Osteoblast (primary cell): ENCODE measurements at regions not wholly inside any gene's neighbourhood (a gene's known extent, or its start where the extent isn't known, plus 50 kb on each side); places are given as distances from the start of the nearest gene placed in this dataset.

Experiments
- DNase-seq: peaks from one replicate; pipeline ENCODE4 v3.0.0; 2011; ENCODE audit warnings: low spot score, mixed read lengths; ENCODE audit not compliant: insufficient read length; ENCODE audit errors: missing footprints
- H2AFZ ChIP-seq: 2 replicates; pipeline ENCODE4 v1.6.0; 2011; ENCODE audit warnings: mild to moderate bottlenecking, low read length
- H3K27ac ChIP-seq: 2 replicates; pipeline ENCODE4 v1.5.1; 2011; ENCODE audit warnings: mild to moderate bottlenecking, low read depth, low read length, moderate library complexity
- H3K27me3 ChIP-seq: 2 replicates; pipeline ENCODE4 v1.6.0; 2012; ENCODE audit warnings: mild to moderate bottlenecking, control low read depth, inconsistent platforms, low read length, moderate library complexity; ENCODE audit not compliant: insufficient read depth
- H3K36me3 ChIP-seq: 2 replicates; pipeline ENCODE4 v1.5.1; 2011; ENCODE audit warnings: mild to moderate bottlenecking, low read length, control low read depth, moderate library complexity; ENCODE audit not compliant: insufficient read depth
- H3K4me1 ChIP-seq: 2 replicates; pipeline ENCODE4 v1.5.1; 2011; ENCODE audit warnings: mild to moderate bottlenecking, low read length, control low read depth, moderate library complexity; ENCODE audit not compliant: insufficient read depth
- H3K4me2 ChIP-seq: 2 replicates; pipeline ENCODE4 v1.6.0; 2011; ENCODE audit warnings: mild to moderate bottlenecking, low read length; ENCODE audit not compliant: insufficient read depth
- H3K4me3 ChIP-seq: fragments of 200-600 bp; sonication (generic); 3 replicates; pipeline ENCODE4 v1.5.1; 2012; ENCODE audit warnings: mild to moderate bottlenecking, low read length, inconsistent platforms; ENCODE audit not compliant: insufficient read depth
- H3K79me2 ChIP-seq: 2 replicates; pipeline ENCODE4 v1.6.0; 2012; ENCODE audit warnings: mild to moderate bottlenecking, low read length, control low read depth, inconsistent platforms; ENCODE audit not compliant: insufficient read depth
- H3K9me3 ChIP-seq: 2 replicates; pipeline ENCODE4 v1.5.1; 2011; ENCODE audit warnings: low read depth, low read length, control low read depth
- H4K20me1 ChIP-seq: 2 replicates; pipeline ENCODE4 v1.6.0; 2012; ENCODE audit warnings: mild to moderate bottlenecking, low read length, control low read depth; ENCODE audit not compliant: insufficient read depth
- CTCF ChIP-seq: IDR thresholded peaks from 2 replicates; pipeline ENCODE4 v1.5.1; 2011; ENCODE audit warnings: mild to moderate bottlenecking, low read depth, low read length, moderate library complexity; ENCODE audit errors: extremely low read depth

GRCh38 chr13:99832347-99832746, 139.2 kb downstream of the ZIC5 start:
- no peaks in the 10 kb centered on the region for H3K9me3 ChIP-seq
- H4K20me1 ChIP-seq: no peaks in the 10 kb centered on the region
- H3K27me3 ChIP-seq: no peaks in the 10 kb centered on the region
- no peaks in the 10 kb centered on the region for H3K4me1 ChIP-seq
- H2AFZ ChIP-seq: no peak overlapping the region
- no peak overlapping the region for H3K27ac ChIP-seq
- no peak for DNase-seq
- TF ChIP-seq CTCF: no peak
- no peak overlapping the region for H3K4me3 ChIP-seq
- H3K36me3 ChIP-seq: no peaks in the 10 kb centered on the region
- no peaks in the 10 kb centered on the region for H3K79me2 ChIP-seq
- no peak overlapping the region for H3K4me2 ChIP-seq

DNA sequence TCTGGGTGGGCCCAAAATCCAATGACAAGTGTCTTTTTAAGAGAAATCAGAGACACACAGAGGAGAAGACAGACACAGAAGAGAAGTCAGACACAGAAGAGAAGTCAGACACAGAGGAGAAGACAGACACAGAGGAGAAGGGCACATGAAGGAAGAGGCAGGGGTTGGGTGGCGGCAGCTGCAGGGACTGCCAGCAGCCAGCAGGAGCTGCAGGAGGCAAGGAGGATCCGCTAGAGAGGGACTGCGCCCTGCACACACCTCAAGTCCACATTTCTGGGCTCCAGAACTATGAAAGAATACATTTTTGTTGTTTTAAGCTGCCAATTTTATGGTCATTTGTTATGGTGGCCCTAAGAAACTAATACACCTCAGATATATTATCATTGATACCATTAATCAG, 140.6 kb downstream of the ZIC5 start:
- TF ChIP-seq CTCF: no peak
- no peak overlapping the region for H3K4me3 ChIP-seq
- no peaks in the 10 kb centered on the region for H3K36me3 ChIP-seq
- DNase-seq: no peak
- H3K4me2 ChIP-seq: no peak overlapping the region
- H3K27ac ChIP-seq: no peak overlapping the region
- H3K4me1 ChIP-seq: no peaks in the 10 kb centered on the region
- no peaks in the 10 kb centered on the region for H4K20me1 ChIP-seq
- no peak overlapping the region for H2AFZ ChIP-seq
- no peaks in the 10 kb centered on the region for H3K9me3 ChIP-seq
- H3K79me2 ChIP-seq: no peaks in the 10 kb centered on the region
- no peaks in the 10 kb centered on the region for H3K27me3 ChIP-seq

GRCh38 chr13:99829593-99830239, 141.9 kb downstream of the ZIC5 start:
- Histone ChIP-seq H3K36me3 (no peaks in the 10 kb centered on the region), H2AFZ (no peak overlapping the region), H3K27ac (no peak overlapping the region), H3K4me3 (no peak overlapping the region), H3K4me1 (no peaks in the 10 kb centered on the region), H4K20me1 (no peaks in the 10 kb centered on the region), H3K4me2 (no peak overlapping the region), H3K27me3 (no peaks in the 10 kb centered on the region), H3K79me2 (no peaks in the 10 kb centered on the region), H3K9me3 (no peaks in the 10 kb centered on the region)
- no peak for TF ChIP-seq CTCF
- no peak for DNase-seq

DNA sequence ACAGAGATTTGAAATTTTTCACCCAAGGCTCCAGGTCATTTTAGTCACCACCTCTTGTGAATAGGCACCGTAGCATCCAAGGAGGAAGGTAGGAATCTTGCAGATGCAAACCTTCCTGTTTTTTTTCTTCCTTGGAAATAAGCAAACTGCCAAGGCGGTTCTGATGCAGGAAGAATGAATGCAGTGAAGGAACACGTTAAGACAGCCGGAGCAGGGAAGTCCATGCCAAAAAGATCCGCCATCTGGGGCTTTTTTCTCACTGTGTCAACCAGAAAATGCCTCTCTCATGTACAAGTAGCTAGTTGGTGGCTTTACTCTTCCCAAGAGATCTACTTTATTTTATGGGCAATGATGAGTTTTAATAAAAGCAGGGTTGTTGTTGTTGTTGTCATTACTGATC, 142.4 kb downstream of the ZIC5 start:
- H3K36me3 ChIP-seq: no peaks in the 10 kb centered on the region
- no peak overlapping the region for H3K4me2 ChIP-seq
- TF ChIP-seq CTCF: no peak
- H3K9me3 ChIP-seq: no peaks in the 10 kb centered on the region
- DNase-seq: no peak
- no peak overlapping the region for H2AFZ ChIP-seq
- no peak overlapping the region for H3K27ac ChIP-seq
- H4K20me1 ChIP-seq: no peaks in the 10 kb centered on the region
- H3K4me1 ChIP-seq: no peaks in the 10 kb centered on the region
- H3K27me3 ChIP-seq: no peaks in the 10 kb centered on the region
- no peak overlapping the region for H3K4me3 ChIP-seq
- no peaks in the 10 kb centered on the region for H3K79me2 ChIP-seq
